H9 (cell line): ENCODE measurements at regions not wholly inside any gene's neighbourhood (a gene's known extent, or its start where the extent isn't known, plus 50 kb on each side); places are given as distances from the start of the nearest gene placed in this dataset.

ENCODE experiments used
- DNase-seq: peaks from one replicate; pipeline ENCODE4 v3.0.0-alpha.2; 2017
- H2AFZ ChIP-seq: one replicate; pipeline ENCODE4 v1.6.1; 2013; ENCODE audit warnings: mild to moderate bottlenecking, low read length, control low read depth, moderate library complexity
- H2AK5ac ChIP-seq: 2 replicates; pipeline ENCODE4 v1.6.1; 2013; ENCODE audit warnings: low read length, control low read depth, mixed read lengths; ENCODE audit not compliant: insufficient read length
- H2BK120ac ChIP-seq: one replicate; pipeline ENCODE4 v1.6.1; 2013; ENCODE audit warnings: low read depth, mild to moderate bottlenecking, low read length, control low read depth, inconsistent platforms; ENCODE audit not compliant: poor library complexity, severe bottlenecking
- H2BK12ac ChIP-seq: 2 replicates; pipeline ENCODE4 v1.6.1; 2013; ENCODE audit warnings: low read length, control low read depth, mixed read lengths, low read depth; ENCODE audit not compliant: insufficient read length
- H2BK15ac ChIP-seq: 2 replicates; pipeline ENCODE4 v1.6.1; 2013; ENCODE audit warnings: low read depth, low read length, control low read depth
- H2BK20ac ChIP-seq: one replicate; pipeline ENCODE4 v1.6.1; 2013; ENCODE audit warnings: low read depth, mild to moderate bottlenecking, low read length, control low read depth, inconsistent platforms; ENCODE audit not compliant: poor library complexity, severe bottlenecking
- H2BK5ac ChIP-seq: 2 replicates; pipeline ENCODE4 v1.6.1; 2013; ENCODE audit warnings: low read length, control low read depth, mixed read lengths; ENCODE audit not compliant: insufficient read length
- H3K14ac ChIP-seq: 2 replicates; pipeline ENCODE4 v1.6.1; 2013; ENCODE audit warnings: low read length, control low read depth; ENCODE audit not compliant: insufficient read depth
- H3K18ac ChIP-seq: 2 replicates; pipeline ENCODE4 v1.6.1; 2013; ENCODE audit warnings: low read depth, mild to moderate bottlenecking, mixed read lengths, low read length, control low read depth; ENCODE audit not compliant: insufficient read length
- H3K23ac ChIP-seq: 2 replicates; pipeline ENCODE4 v1.6.1; 2013; ENCODE audit warnings: low read length, control low read depth, mixed read lengths, low read depth; ENCODE audit not compliant: insufficient read length
- H3K23me2 ChIP-seq: 2 replicates; pipeline ENCODE4 v1.6.1; 2013; ENCODE audit warnings: low read depth, mild to moderate bottlenecking, mixed read lengths, low read length, control low read depth; ENCODE audit not compliant: insufficient read length, poor library complexity, severe bottlenecking
- H3K27ac ChIP-seq: 2 replicates; pipeline ENCODE4 v1.5.1; 2013; ENCODE audit warnings: low read length, control low read depth, mixed read lengths, low read depth; ENCODE audit not compliant: insufficient read length
- H3K27me3 ChIP-seq: 2 replicates; pipeline ENCODE4 v1.6.1; 2013; ENCODE audit warnings: low read length, control low read depth, inconsistent platforms; ENCODE audit not compliant: insufficient read depth
- H3K4ac ChIP-seq: 2 replicates; pipeline ENCODE4 v1.6.1; 2013; ENCODE audit warnings: low read depth, mild to moderate bottlenecking, control low read depth, inconsistent platforms, low read length, moderate library complexity
- H3K4me1 ChIP-seq: 2 replicates; pipeline ENCODE4 v1.6.1; 2013; ENCODE audit warnings: low read length, control low read depth, inconsistent platforms; ENCODE audit not compliant: insufficient read depth
- H3K4me2 ChIP-seq: 2 replicates; pipeline ENCODE4 v1.6.1; 2013; ENCODE audit warnings: low read length, control low read depth, mixed read lengths; ENCODE audit not compliant: insufficient read length, insufficient read depth
- H3K56ac ChIP-seq: 2 replicates; pipeline ENCODE4 v1.6.1; 2013; ENCODE audit warnings: low read depth, mild to moderate bottlenecking, mixed read lengths, low read length, control low read depth; ENCODE audit not compliant: insufficient read length
- H3K79me1 ChIP-seq: 2 replicates; pipeline ENCODE4 v1.6.1; 2013; ENCODE audit warnings: low read depth, mild to moderate bottlenecking, moderate library complexity, low read length, control low read depth, inconsistent platforms; ENCODE audit not compliant: insufficient read depth, poor library complexity, severe bottlenecking
- H3K79me2 ChIP-seq: 2 replicates; pipeline ENCODE4 v1.6.1; 2013; ENCODE audit warnings: low read length, control low read depth, inconsistent platforms; ENCODE audit not compliant: insufficient read depth
- H3K9ac ChIP-seq: 2 replicates; pipeline ENCODE4 v1.6.1; 2013; ENCODE audit warnings: low read length, control low read depth, mixed read lengths; ENCODE audit not compliant: insufficient read length; ENCODE audit errors: extremely low read depth
- H3K9me3 ChIP-seq: one replicate; pipeline ENCODE4 v1.6.1; 2013; ENCODE audit warnings: low read depth, low read length, inconsistent platforms; ENCODE audit not compliant: control insufficient read depth
- H3T11ph ChIP-seq: one replicate; pipeline ENCODE4 v1.6.1; 2013; ENCODE audit warnings: mild to moderate bottlenecking, low read length, control low read depth, inconsistent platforms
- H4K20me1 ChIP-seq: one replicate; pipeline ENCODE4 v1.6.1; 2013; ENCODE audit not compliant: control insufficient read depth, insufficient read length, insufficient read depth
- H4K5ac ChIP-seq: 2 replicates; pipeline ENCODE4 v1.6.1; 2013; ENCODE audit warnings: low read depth, mild to moderate bottlenecking, mixed read lengths, low read length, control low read depth; ENCODE audit not compliant: insufficient read length
- H4K8ac ChIP-seq: replicated peaks from 2 replicates; pipeline ENCODE4 v1.6.1; 2013; ENCODE audit warnings: low read length, control low read depth, mixed read lengths, low read depth; ENCODE audit not compliant: insufficient read length
- H4K91ac ChIP-seq: 2 replicates; pipeline ENCODE4 v1.6.1; 2013; ENCODE audit warnings: low read depth, mild to moderate bottlenecking, moderate library complexity, mixed read lengths, low read length, control low read depth; ENCODE audit not compliant: insufficient read length
- H3K27ac Mint-ChIP-seq, 3 experiments: 2 replicates in 2 of 3; 3 replicates in 1 of 3; pipeline ENCODE4 v1.8.0; 2020 to 2021; ENCODE audit warnings: mixed read lengths in 3 of 3, mild to moderate bottlenecking in 1 of 3, moderate library complexity in 1 of 3
- H3K27me3 Mint-ChIP-seq: 2 replicates; pipeline ENCODE4 v1.8.0; 2021; ENCODE audit warnings: low read depth, mild to moderate bottlenecking, moderate library complexity, mixed read lengths
- H3K36me3 Mint-ChIP-seq, 3 experiments: 2 replicates in 2 of 3; 3 replicates in 1 of 3; pipeline ENCODE4 v1.8.0; 2020 to 2021; ENCODE audit warnings: low read depth in 3 of 3, mixed read lengths in 3 of 3; ENCODE audit not compliant: insufficient read depth in 1 of 3
- H3K4me1 Mint-ChIP-seq, 2 experiments: 2 replicates each; pipeline ENCODE4 v1.8.0; 2020; ENCODE audit warnings: mixed read lengths in 2 of 2
- H3K4me3 Mint-ChIP-seq, 2 experiments: 2 replicates in 1 of 2; 3 replicates in 1 of 2; pipeline ENCODE4 v1.8.0; 2020 to 2021; ENCODE audit warnings: mild to moderate bottlenecking in 2 of 2, mixed read lengths in 2 of 2, moderate library complexity in 1 of 2
- H3K9me3 Mint-ChIP-seq, 2 experiments: 2 replicates in 1 of 2; 3 replicates in 1 of 2; pipeline ENCODE4 v1.8.0; 2020; ENCODE audit warnings: mild to moderate bottlenecking in 2 of 2, mixed read lengths in 2 of 2, moderate library complexity in 1 of 2
- WGBS: extraction: QIAGEN DNeasy Blood & Tissue Kit; methylation state at CpG from one replicate; pipeline ENCODE4 v1.1.7; 2013; ENCODE audit warnings: missing lambda C conversion rate, low lambda C conversion rate, mixed read lengths; ENCODE audit not compliant: insufficient read length; ENCODE audit errors: extremely low coverage; 5-methylcytosine and 5-hydroxymethylcytosine counted together
- TF ChIP-seq, protein P1 (sequence below): fragments of 200-600 bp; sonication (generic); conservative IDR thresholded peaks from 3 replicates; pipeline ENCODE4 v1.8.0; 2021; ENCODE audit warnings: antibody characterized with exemption, mild to moderate bottlenecking

GRCh38 chrX:113728937-113729336, 854.9 kb upstream of the HTR2C start:
- Histone ChIP-seq H2AFZ (no peak overlapping the region), H3K79me2 (no peaks in the 10 kb centered on the region), H3K4me2 (no peak overlapping the region), H3K14ac (no peak overlapping the region), H4K8ac (no peak overlapping the region), H3K56ac (no peak overlapping the region), H2BK12ac (no peak overlapping the region), H3T11ph (no peak overlapping the region), H2AK5ac (no peak overlapping the region), H3K9me3 (no peaks in the 10 kb centered on the region), H2BK5ac (no peak overlapping the region), H4K20me1 (no peaks in the 10 kb centered on the region), H3K27ac (no peak overlapping the region), H3K9ac (no peak overlapping the region), H3K23ac (no peak overlapping the region), H2BK15ac (no peak overlapping the region), H3K79me1 (no peaks in the 10 kb centered on the region), H3K27me3 (no peaks in the 10 kb centered on the region), H3K23me2 (no peaks in the 10 kb centered on the region), H2BK120ac (no peak overlapping the region), H4K91ac (no peak overlapping the region), H3K4me1 (no peaks in the 10 kb centered on the region), H3K18ac (no peak overlapping the region), H2BK20ac (no peak overlapping the region), H3K4ac (no peak overlapping the region), H4K5ac (no peak overlapping the region)
- TF ChIP-seq, protein P1, sequence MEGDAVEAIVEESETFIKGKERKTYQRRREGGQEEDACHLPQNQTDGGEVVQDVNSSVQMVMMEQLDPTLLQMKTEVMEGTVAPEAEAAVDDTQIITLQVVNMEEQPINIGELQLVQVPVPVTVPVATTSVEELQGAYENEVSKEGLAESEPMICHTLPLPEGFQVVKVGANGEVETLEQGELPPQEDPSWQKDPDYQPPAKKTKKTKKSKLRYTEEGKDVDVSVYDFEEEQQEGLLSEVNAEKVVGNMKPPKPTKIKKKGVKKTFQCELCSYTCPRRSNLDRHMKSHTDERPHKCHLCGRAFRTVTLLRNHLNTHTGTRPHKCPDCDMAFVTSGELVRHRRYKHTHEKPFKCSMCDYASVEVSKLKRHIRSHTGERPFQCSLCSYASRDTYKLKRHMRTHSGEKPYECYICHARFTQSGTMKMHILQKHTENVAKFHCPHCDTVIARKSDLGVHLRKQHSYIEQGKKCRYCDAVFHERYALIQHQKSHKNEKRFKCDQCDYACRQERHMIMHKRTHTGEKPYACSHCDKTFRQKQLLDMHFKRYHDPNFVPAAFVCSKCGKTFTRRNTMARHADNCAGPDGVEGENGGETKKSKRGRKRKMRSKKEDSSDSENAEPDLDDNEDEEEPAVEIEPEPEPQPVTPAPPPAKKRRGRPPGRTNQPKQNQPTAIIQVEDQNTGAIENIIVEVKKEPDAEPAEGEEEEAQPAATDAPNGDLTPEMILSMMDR, result no peak
- peaks cover 2% of the 10 kb centered on the region; the same call in 1 of the 2 replicates for H3K27me3 Mint-ChIP-seq
- H3K4me3 Mint-ChIP-seq, result no peak overlapping the region
- DNase-seq, result no peak
- WGBS, result no CpG with 5 or more reads among the region's 2 CpGs
- H3K9me3 Mint-ChIP-seq, result peaks cover 31 to 33% of the 10 kb centered on the region in 2 experiments
- H3K36me3 Mint-ChIP-seq, result peaks cover 10 to 36% (median 35%) of the 10 kb centered on the region in 3 experiments
- H3K4me1 Mint-ChIP-seq, result no peaks in the 10 kb centered on the region
- H3K27ac Mint-ChIP-seq, result no peak overlapping the region
